Liver (tissue), 8 donors: ENCODE measurements at regions not wholly inside any gene's neighbourhood (a gene's known extent, or its start where the extent isn't known, plus 50 kb on each side); places are given as distances from the start of the nearest gene placed in this dataset.
A peak's percentile ranks its signal among the peaks of the same experiment; 100 is the strongest.

Experiments used
- DNase-seq: peaks from one replicate; pipeline ENCODE4 v3.0.0-alpha.2; 2017; ENCODE audit warnings: low spot score
- H3K27ac ChIP-seq, 2 donors: one replicate each; pipeline ENCODE4 v1.7.0; 2013; ENCODE audit warnings: inconsistent platforms in 2 of 2, low read length in 2 of 2, control low read depth in 1 of 2, low read depth in 1 of 2, mild to moderate bottlenecking in 1 of 2
- H3K27me3 ChIP-seq, 4 donors: one replicate each; pipeline versions ENCODE4 v1.6.1 to v1.7.0; 2013; ENCODE audit warnings: low read length in 3 of 4, inconsistent platforms in 1 of 4, mild to moderate bottlenecking in 1 of 4, moderate library complexity in 1 of 4; ENCODE audit not compliant: control insufficient read depth in 4 of 4, insufficient read depth in 4 of 4
- H3K36me3 ChIP-seq, 4 donors: one replicate each; pipeline versions ENCODE4 v1.6.1 to v1.7.0; 2013; ENCODE audit warnings: low read length in 3 of 4, mild to moderate bottlenecking in 3 of 4, low read depth in 1 of 4, moderate library complexity in 1 of 4; ENCODE audit not compliant: control insufficient read depth in 4 of 4, insufficient read depth in 3 of 4
- H3K4me1 ChIP-seq, 4 donors: one replicate each; pipeline versions ENCODE4 v1.6.1 to v1.7.0; 2013; ENCODE audit warnings: low read length in 3 of 4, mild to moderate bottlenecking in 3 of 4, moderate library complexity in 1 of 4; ENCODE audit not compliant: control insufficient read depth in 4 of 4, insufficient read depth in 4 of 4
- H3K4me3 ChIP-seq, 3 donors: one replicate each; pipeline versions ENCODE4 v1.6.1 to v1.7.0; 2013; ENCODE audit warnings: low read length in 3 of 3, control low read depth in 1 of 3, low read depth in 1 of 3, mild to moderate bottlenecking in 1 of 3
- H3K9ac ChIP-seq, 2 donors: one replicate each; pipeline ENCODE4 v1.7.0; 2013; ENCODE audit warnings: low read length in 2 of 2, mild to moderate bottlenecking in 2 of 2, moderate library complexity in 2 of 2, control low read depth in 1 of 2, low read depth in 1 of 2
- H3K9me3 ChIP-seq, 4 donors: one replicate each; pipeline versions ENCODE4 v1.6.1 to v1.7.0; 2013; ENCODE audit warnings: low read length in 3 of 4; ENCODE audit not compliant: control insufficient read depth in 4 of 4
- FOXA1 ChIP-seq: IDR thresholded peaks from 2 replicates; pipeline ENCODE4 v1.6.1; 2016; ENCODE audit warnings: antibody characterized with exemption
- FOXA2 ChIP-seq: IDR thresholded peaks from 2 replicates; pipeline ENCODE4 v1.6.1; 2016; ENCODE audit warnings: antibody characterized with exemption
- GABPA ChIP-seq, 2 donors: IDR thresholded peaks in 1 of 2; conservative IDR thresholded peaks in 1 of 2; 2 replicates each; pipeline ENCODE4 v1.6.1; 2016; ENCODE audit warnings: antibody characterized with exemption in 2 of 2, mild to moderate bottlenecking in 1 of 2, moderate library complexity in 1 of 2
- HNF4A ChIP-seq, 2 donors: conservative IDR thresholded peaks; 2 replicates each; pipeline ENCODE4 v1.6.1; 2016; ENCODE audit warnings: antibody characterized with exemption in 2 of 2, mild to moderate bottlenecking in 2 of 2
- JUND ChIP-seq, 2 donors: IDR thresholded peaks; 2 replicates each; pipeline ENCODE4 v1.6.1; 2016; ENCODE audit warnings: antibody characterized with exemption in 2 of 2
- NR2F2 ChIP-seq: IDR thresholded peaks from 2 replicates; pipeline ENCODE4 v1.6.1; 2016; ENCODE audit warnings: antibody characterized with exemption
- RAD21 ChIP-seq, 2 donors: IDR thresholded peaks; 2 replicates each; pipeline ENCODE4 v1.6.1; 2016; ENCODE audit warnings: antibody characterized with exemption in 2 of 2, mild to moderate bottlenecking in 2 of 2
- RXRA ChIP-seq, 2 donors: IDR thresholded peaks; 2 replicates each; pipeline ENCODE4 v1.6.1; 2017 to 2018; ENCODE audit warnings: antibody characterized with exemption in 2 of 2, mild to moderate bottlenecking in 1 of 2
- SP1 ChIP-seq: IDR thresholded peaks from 2 replicates; pipeline ENCODE4 v1.6.1; 2018; ENCODE audit warnings: antibody characterized with exemption, mild to moderate bottlenecking
- TAF1 ChIP-seq: conservative IDR thresholded peaks from 2 replicates; pipeline ENCODE4 v1.6.1; 2016; ENCODE audit warnings: antibody characterized with exemption, mild to moderate bottlenecking
- YY1 ChIP-seq: IDR thresholded peaks from 2 replicates; pipeline ENCODE4 v1.6.1; 2016; ENCODE audit warnings: antibody characterized with exemption, mild to moderate bottlenecking
- WGBS: extraction: QIAGEN DNeasy Blood & Tissue Kit; methylation state at CpG from one replicate; pipeline ENCODE4 v1.1.7; 2013; 5-methylcytosine and 5-hydroxymethylcytosine counted together
- TF ChIP-seq, protein P1 (sequence below): IDR thresholded peaks from 2 replicates; pipeline ENCODE4 v1.6.1; 2016; ENCODE audit warnings: antibody characterized with exemption
- TF ChIP-seq, protein P2 (sequence below): IDR thresholded peaks from 2 replicates; pipeline ENCODE4 v1.6.1; 2016; ENCODE audit warnings: antibody characterized with exemption, mild to moderate bottlenecking
- TF ChIP-seq, protein P3 (sequence below): IDR thresholded peaks from 2 replicates; pipeline ENCODE4 v1.6.1; 2016; ENCODE audit warnings: antibody characterized with exemption
- TF ChIP-seq, protein P4 (sequence below): IDR thresholded peaks from 2 replicates; pipeline ENCODE4 v1.6.1; 2016; ENCODE audit warnings: antibody characterized with exemption
- TF ChIP-seq, protein P5 (sequence below): fragments of 150-350 bp; IDR thresholded peaks from 2 replicates; pipeline ENCODE4 v1.5.1; 2017; ENCODE audit warnings: improper control_type of control experiment, low read depth, low read length; ENCODE audit not compliant: missing input control
- donor health status: healthy.
- donor health status: healthy.
- donor health status: healthy.
- donor health status: healthy.
- donor health status: healthy.

DNA sequence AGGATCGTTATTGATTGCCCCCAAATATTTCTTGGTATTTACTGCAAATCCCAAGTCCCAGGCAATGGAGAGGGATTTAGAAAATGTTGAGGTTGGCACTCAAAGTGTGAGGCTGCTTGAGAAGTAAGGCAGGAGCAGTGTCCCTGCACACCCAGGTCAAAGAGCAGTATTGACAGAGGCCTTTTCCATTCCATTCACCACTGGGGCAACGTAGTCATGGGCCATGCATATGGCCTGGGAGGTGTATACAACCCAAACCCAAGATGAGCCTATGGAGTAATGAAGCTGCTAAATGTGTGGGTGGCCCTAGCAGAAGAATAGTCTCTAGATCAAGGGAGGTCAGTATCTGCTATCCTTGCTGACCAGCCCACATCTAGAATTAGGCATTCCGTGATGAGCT is 245.6 kb downstream of the FOXD2 start:
- DNase-seq, result peak; percentile 2
- no peaks in the 10 kb centered on the region for H3K4me1 ChIP-seq
- 88% methylated on average over 3 of the region's 3 CpGs for WGBS
- H3K4me3 ChIP-seq, result no peak overlapping the region
- no peak overlapping the region for H3K9ac ChIP-seq
- H3K27ac ChIP-seq, result no peak overlapping the region
- no peaks in the 10 kb centered on the region for H3K9me3 ChIP-seq
- H3K36me3 ChIP-seq, result no peaks in the 10 kb centered on the region
- TF ChIP-seq, protein P1, sequence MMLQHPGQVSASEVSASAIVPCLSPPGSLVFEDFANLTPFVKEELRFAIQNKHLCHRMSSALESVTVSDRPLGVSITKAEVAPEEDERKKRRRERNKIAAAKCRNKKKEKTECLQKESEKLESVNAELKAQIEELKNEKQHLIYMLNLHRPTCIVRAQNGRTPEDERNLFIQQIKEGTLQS, result no peak
- TF ChIP-seq FOXA2, result no peak
- TF ChIP-seq HNF4A (conservative IDR thresholded peaks at IDR 0.05), result no peak
- TF ChIP-seq GABPA (IDR thresholded peaks at IDR 0.05 in 1 of 2, conservative IDR thresholded peaks at IDR 0.05 in 1 of 2), result no peak
- no peak for TF ChIP-seq TAF1
- no peak for TF ChIP-seq FOXA1
- TF ChIP-seq RAD21 (IDR thresholded peaks at IDR 0.05), result no peak
- no peak for TF ChIP-seq JUND (IDR thresholded peaks at IDR 0.05)
- TF ChIP-seq, protein P2, sequence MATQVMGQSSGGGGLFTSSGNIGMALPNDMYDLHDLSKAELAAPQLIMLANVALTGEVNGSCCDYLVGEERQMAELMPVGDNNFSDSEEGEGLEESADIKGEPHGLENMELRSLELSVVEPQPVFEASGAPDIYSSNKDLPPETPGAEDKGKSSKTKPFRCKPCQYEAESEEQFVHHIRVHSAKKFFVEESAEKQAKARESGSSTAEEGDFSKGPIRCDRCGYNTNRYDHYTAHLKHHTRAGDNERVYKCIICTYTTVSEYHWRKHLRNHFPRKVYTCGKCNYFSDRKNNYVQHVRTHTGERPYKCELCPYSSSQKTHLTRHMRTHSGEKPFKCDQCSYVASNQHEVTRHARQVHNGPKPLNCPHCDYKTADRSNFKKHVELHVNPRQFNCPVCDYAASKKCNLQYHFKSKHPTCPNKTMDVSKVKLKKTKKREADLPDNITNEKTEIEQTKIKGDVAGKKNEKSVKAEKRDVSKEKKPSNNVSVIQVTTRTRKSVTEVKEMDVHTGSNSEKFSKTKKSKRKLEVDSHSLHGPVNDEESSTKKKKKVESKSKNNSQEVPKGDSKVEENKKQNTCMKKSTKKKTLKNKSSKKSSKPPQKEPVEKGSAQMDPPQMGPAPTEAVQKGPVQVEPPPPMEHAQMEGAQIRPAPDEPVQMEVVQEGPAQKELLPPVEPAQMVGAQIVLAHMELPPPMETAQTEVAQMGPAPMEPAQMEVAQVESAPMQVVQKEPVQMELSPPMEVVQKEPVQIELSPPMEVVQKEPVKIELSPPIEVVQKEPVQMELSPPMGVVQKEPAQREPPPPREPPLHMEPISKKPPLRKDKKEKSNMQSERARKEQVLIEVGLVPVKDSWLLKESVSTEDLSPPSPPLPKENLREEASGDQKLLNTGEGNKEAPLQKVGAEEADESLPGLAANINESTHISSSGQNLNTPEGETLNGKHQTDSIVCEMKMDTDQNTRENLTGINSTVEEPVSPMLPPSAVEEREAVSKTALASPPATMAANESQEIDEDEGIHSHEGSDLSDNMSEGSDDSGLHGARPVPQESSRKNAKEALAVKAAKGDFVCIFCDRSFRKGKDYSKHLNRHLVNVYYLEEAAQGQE, result no peak
- TF ChIP-seq, protein P3, sequence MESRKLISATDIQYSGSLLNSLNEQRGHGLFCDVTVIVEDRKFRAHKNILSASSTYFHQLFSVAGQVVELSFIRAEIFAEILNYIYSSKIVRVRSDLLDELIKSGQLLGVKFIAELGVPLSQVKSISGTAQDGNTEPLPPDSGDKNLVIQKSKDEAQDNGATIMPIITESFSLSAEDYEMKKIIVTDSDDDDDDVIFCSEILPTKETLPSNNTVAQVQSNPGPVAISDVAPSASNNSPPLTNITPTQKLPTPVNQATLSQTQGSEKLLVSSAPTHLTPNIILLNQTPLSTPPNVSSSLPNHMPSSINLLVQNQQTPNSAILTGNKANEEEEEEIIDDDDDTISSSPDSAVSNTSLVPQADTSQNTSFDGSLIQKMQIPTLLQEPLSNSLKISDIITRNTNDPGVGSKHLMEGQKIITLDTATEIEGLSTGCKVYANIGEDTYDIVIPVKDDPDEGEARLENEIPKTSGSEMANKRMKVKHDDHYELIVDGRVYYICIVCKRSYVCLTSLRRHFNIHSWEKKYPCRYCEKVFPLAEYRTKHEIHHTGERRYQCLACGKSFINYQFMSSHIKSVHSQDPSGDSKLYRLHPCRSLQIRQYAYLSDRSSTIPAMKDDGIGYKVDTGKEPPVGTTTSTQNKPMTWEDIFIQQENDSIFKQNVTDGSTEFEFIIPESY, result no peak
- TF ChIP-seq, protein P4, sequence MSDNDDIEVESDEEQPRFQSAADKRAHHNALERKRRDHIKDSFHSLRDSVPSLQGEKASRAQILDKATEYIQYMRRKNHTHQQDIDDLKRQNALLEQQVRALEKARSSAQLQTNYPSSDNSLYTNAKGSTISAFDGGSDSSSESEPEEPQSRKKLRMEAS, result no peak
- TF ChIP-seq YY1, result no peak
- H3K27me3 ChIP-seq, result no peaks in the 10 kb centered on the region

DNA sequence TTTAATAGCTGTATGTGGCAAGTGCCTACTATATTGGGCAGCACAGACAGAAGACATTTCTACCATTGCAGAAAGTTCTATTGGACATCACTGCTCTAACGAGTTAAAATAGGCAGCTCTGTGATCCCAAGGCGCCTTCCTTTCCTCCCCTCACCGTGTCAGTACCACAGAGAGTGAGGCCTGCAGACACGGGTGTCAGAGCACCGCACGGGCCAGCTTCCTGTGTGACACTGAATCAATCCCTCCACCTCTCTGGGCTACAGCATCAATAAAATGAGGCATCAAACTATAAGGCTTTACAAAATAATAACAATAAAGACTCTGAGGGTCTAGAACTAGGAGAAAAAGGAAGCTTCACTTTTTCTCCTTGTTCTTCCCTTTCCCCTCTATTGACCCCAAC is 246.7 kb downstream of the FOXD2 start:
- H3K4me1 ChIP-seq, result no peaks in the 10 kb centered on the region

More for the DNA sequence above, 246.7 kb downstream of the FOXD2 start:
- no peak overlapping the region for H3K9ac ChIP-seq
- no peaks in the 10 kb centered on the region for H3K9me3 ChIP-seq
- H3K36me3 ChIP-seq, result no peaks in the 10 kb centered on the region
- TF ChIP-seq TAF1 (no peak), FOXA2 (no peak), HNF4A (conservative IDR thresholded peaks at IDR 0.05) (no peak), JUND (IDR thresholded peaks at IDR 0.05) (no peak), RXRA (IDR thresholded peaks at IDR 0.05) (no peak), SP1 (no peak), GABPA (IDR thresholded peaks at IDR 0.05 in 1 of 2, conservative IDR thresholded peaks at IDR 0.05 in 1 of 2) (no peak), YY1 (no peak), FOXA1 (no peak), RAD21 (IDR thresholded peaks at IDR 0.05) (no peak), NR2F2 (no peak)
- TF ChIP-seq, protein P5, sequence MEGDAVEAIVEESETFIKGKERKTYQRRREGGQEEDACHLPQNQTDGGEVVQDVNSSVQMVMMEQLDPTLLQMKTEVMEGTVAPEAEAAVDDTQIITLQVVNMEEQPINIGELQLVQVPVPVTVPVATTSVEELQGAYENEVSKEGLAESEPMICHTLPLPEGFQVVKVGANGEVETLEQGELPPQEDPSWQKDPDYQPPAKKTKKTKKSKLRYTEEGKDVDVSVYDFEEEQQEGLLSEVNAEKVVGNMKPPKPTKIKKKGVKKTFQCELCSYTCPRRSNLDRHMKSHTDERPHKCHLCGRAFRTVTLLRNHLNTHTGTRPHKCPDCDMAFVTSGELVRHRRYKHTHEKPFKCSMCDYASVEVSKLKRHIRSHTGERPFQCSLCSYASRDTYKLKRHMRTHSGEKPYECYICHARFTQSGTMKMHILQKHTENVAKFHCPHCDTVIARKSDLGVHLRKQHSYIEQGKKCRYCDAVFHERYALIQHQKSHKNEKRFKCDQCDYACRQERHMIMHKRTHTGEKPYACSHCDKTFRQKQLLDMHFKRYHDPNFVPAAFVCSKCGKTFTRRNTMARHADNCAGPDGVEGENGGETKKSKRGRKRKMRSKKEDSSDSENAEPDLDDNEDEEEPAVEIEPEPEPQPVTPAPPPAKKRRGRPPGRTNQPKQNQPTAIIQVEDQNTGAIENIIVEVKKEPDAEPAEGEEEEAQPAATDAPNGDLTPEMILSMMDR, result no peak
- TF ChIP-seq, protein P3, result no peak
- TF ChIP-seq, protein P1, result no peak
- TF ChIP-seq, protein P2, result no peak
- TF ChIP-seq, protein P4, result no peak
- no peak overlapping the region for H3K4me3 ChIP-seq
- DNase-seq, result peak; percentile 19
- WGBS, result 88% methylated on average over 6 of the region's 6 CpGs
- no peaks in the 10 kb centered on the region for H3K27me3 ChIP-seq
- H3K27ac ChIP-seq, result no peak overlapping the region
